ENCODE measurements at regions not wholly inside any gene's neighbourhood (a gene's known extent, or its start where the extent isn't known, plus 50 kb on each side); places are given as distances from the start of the nearest gene placed in this dataset.

- TF ChIP-seq CTCF (IDR thresholded peaks at IDR 0.05) (no peak), POLR2AphosphoS5 (IDR thresholded peaks at IDR 0.05) (no peak), POLR2A (IDR thresholded peaks at IDR 0.05) (no peak), EP300 (IDR thresholded peaks at IDR 0.05) (no peak)
These were observed 125.8 kb upstream of the CLNK start for GRCh38 chr4:10810411-10810810.

Measured in gastroesophageal sphincter (tissue), 3 donors.